NCI-H524 treated with DMSO at 0.1 percent for 48 hours (cell line): ENCODE measurements at regions not wholly inside any gene's neighbourhood (a gene's known extent, or its start where the extent isn't known, plus 50 kb on each side); places are given as distances from the start of the nearest gene placed in this dataset.

Source experiments
- DNase-seq: peaks from one replicate; lab custom pipeline; 2025; lab: John Stamatoyannopoulos, UW

DNA sequence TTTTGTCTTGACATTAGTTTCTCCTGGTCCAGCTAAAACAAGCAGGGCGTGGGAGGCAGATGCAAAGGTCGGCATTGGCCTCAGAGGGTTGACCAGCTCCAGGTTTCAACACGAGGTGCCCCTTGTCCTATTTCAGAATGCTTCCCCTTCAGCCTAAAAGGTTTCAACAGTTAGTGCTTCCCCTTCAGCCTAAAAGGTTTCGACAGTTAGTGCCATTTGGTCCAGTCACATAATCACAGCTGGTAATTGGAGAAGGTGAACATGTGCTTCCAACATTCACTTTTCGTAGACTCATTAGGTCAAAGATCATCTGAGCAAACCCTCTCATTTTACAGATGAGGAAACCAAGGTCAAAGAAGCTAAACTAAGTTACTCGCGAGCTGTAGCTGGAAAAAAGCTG lies 270.3 kb upstream of the MAP3K1 start:
- DNase-seq = no peak

GRCh38 chr5:56543441-56544388 lies 271.6 kb upstream of the MAP3K1 start:
- no peak for DNase-seq

- DNase-seq = no peak
Observed at GRCh38 chr5:56540266-56540665, 275.1 kb upstream of the MAP3K1 start.

DNA sequence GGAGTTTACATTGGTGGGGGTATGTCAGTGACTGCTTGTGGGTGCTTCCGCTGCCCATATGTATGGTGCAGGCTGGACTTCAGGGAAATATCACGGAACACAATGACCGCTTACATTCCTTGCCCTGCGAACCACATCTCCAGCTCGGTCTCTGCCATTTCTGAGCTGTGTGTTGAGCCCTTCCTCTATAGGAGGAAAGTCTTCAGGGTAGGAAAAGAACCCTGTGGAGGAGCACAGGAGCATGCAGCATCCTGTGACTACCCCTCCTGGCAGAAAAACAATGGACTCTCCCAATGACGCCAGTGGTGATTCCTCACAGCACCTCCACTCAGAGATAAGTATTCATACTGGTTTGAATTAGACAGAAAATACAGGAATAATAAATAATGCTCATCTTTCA lies 276.8 kb upstream of the MAP3K1 start:
- DNase-seq = no peak

DNA sequence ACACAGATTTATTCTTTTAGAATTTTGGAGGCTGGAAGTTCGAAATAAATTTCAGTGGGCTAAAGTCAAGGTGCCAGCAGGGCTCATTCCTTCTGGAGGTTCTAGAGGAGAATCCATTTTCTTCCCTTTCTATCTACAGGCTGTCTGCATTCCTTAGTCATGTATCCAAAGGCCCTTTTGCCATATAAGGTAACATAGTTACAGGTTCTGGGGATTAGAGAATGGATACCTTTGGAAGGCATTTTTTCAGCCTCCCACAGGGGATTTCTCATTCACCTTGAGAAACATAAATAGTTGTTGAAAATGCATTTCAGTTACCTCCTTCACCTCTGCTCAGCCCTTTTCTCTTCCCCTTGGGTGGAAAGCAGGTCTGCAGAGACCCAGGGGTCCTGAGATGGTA lies 280.0 kb upstream of the MAP3K1 start:
- DNase-seq = no peak

GRCh38 chr5:56534102-56534829 lies 281.1 kb upstream of the MAP3K1 start:
- DNase-seq = no peak

DNA sequence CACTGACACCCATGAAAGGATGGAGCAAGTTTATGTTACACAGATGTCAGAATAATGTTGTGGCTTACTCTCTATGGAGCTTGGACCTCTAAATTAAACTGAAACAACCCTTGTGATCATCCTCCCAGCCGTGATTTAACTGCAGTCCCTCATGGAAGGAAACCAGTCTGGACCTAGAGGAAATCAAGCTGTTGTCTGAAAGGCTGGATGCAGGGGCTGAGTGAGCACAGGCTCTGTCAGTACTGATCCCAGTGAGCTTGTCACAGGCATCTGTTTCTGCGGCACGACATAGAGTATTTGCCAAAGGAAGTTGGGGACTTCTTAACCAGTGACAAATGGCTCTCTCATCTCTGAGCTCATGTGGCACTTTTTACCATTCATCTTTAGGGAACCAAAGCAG lies 282.9 kb upstream of the MAP3K1 start:
- no peak for DNase-seq

- DNase-seq = no peak
Observed at GRCh38 chr5:56530626-56531138, 284.7 kb upstream of the MAP3K1 start.

DNA sequence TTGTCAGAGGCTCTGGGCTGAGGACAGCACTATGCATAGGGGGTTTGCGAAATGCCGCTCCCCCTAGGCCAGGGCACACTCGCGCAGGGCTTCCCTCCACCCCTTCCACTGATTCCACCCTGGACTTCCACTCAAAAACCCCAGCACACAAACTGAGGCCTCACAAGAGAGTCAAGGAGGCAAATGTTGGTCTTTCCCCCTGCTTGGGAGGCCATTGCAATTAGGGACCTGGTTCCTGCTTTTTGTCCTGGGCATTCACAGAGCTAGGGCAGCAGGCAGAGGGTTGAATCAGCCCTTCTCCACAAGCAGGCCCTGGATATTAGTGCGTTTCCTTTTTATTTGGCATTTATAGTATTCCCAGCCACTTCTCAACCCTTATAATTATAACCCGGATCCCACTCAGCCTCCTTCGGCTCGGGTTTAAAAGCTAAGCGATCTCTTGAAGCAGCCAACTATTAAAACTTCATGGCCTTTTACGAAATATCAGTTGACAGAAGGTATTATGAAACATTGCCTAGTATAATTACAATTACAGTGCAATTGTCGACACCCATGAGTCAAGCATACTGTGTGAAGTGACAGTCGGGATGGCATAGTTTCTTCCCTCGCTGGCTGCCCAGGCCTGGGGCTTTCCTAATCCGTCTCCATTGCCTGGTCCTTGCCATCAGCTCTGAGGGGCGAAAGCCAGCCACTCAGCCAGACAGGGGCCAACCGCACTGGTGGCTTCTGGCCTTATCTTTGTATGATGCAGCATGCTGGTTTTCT lies 285.5 kb upstream of the MAP3K1 start:
- no peak for DNase-seq

DNA sequence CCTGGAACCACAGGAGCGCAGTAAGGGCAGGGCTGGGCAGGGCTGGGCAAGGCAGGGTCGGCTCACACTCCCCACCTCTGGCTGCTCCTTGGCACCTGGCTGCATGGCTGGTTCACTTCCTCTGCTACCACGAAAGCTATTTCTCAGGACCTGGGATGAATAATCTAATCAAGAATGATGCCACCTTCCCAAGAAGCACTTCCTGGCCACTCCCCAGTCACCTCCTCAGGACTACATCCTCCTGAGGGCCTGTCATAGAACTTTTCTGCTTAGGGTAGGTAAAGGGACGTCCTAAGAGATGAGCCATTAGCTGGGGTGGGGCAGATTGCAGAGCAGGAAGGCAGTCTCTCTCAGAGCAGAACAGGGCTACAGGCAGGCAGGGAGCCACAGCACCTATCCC lies 288.2 kb upstream of the MAP3K1 start:
- DNase-seq = no peak

DNA sequence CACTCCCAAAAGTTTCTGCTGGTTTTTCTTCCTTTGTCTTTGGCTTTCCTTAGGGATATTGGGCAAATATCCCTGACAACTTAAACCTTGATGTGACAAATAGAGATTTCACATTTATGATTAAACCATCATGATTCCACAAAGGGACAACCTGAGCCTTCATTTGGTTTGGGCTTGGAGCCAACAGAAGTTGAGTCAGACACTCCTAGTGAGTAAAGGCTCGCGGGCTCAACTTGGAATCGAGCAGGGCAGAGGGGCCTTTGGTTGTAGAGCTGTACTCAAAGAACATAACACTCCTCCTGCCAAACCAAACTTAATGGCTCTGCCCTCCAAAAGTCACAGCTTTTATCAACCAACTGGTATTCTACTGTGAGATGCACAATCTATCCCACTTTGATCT lies 290.2 kb upstream of the MAP3K1 start:
- no peak for DNase-seq

GRCh38 chr5:56523790-56524575 lies 290.9 kb upstream of the ANKRD55 start:
- DNase-seq = no peak

- no peak for DNase-seq
Observed at GRCh38 chr5:56522960-56523359, 289.8 kb upstream of the ANKRD55 start.

GRCh38 chr5:56522169-56522568 lies 289.0 kb upstream of the ANKRD55 start:
- no peak for DNase-seq

DNA sequence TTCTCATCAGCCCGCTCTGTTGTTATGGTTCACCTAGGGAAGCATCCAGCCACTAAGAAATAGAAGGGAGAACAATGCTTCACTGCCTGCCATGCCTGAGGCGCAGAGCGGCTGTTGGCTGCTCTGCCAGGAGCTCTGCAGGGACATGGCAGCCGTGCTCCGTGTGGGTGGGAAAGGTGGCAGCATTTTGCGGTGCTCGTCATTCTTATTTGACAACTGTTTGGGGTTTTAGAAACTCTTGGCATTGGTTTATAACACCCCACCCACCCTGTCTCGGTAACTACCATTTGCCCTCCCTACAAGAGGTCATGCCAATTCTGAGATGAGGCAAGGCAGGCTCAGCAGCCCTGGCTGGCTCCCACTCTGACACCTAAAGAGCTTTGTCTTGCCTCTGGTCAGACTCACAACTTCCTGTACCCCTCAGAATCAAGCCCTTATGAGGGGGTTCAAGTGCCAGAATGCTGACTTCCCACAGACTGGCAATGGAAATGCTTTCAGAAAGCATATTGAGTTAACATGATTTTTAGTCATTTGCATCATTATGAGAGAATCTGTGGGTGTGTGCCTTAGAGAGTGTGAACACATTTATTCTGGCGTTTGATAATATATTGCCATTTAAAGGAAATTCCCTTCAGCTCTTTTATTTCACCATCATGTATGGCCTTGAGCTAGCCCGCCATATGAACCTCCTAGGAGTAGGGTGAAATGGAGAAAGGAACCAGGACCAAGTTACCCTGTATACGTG lies 288.0 kb upstream of the ANKRD55 start:
- no peak for DNase-seq

DNA sequence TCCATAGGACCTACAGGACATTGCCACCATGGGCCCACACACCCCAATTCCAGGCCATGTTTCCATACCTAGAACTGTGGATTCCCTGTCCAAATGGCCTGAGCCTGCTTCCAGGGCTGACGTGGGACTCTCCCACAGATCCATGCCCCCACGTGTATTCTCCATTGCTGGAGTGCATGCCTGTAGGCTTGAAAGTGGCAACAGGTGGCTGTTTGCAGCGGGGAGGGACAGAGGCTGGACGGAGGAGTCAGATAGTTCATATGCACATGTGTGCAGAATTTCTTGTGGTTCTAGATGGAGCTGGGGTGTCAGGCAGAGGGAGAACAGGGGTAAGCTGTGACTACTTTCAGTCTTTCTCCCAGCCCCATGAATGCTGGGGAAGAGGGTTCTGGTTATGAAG lies 285.7 kb upstream of the ANKRD55 start:
- no peak for DNase-seq

DNA sequence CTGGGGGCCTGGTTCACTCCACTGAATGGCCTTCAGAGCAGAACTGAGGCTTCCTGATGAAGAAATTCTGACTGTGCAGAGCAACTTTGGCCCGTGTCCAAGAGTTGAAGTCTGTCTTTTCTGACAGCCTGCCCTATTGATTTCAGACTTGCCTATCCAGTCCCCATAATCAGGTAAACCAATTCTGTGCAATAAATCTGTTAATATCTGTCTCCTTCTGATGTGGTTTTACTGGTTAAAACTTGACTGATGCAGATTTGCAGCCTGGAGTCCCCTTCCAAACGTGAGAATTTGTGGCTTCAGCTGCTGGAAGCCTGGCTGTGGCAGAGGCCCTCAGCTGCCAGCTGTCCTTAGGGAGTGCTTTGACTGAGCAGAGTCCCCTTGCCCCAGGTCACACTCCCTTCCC lies 283.9 kb upstream of the ANKRD55 start:
- DNase-seq = no peak

DNA sequence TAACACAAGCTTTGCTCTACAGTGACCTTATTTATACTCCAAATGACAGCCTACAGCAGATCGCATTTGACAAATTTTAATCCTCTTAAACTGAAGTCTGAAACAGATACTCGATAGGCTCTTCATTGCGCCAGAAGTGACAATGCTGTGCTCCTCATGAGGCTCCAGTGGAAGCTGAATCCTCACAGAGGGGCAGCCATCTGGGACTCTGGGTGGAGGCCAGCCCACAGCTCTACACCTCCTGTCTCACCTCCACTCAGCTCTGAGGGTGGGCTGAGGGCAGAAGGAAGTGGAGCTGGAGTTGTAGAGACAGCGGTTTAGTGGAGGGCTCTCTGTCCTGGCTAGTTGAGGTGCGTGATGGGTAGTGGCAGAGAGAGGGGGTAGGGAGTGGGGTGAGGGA lies 283.3 kb upstream of the ANKRD55 start:
- peak; percentile 87 for DNase-seq

GRCh38 chr5:56516035-56516434 lies 282.9 kb upstream of the ANKRD55 start:
- DNase-seq = no peak

DNA sequence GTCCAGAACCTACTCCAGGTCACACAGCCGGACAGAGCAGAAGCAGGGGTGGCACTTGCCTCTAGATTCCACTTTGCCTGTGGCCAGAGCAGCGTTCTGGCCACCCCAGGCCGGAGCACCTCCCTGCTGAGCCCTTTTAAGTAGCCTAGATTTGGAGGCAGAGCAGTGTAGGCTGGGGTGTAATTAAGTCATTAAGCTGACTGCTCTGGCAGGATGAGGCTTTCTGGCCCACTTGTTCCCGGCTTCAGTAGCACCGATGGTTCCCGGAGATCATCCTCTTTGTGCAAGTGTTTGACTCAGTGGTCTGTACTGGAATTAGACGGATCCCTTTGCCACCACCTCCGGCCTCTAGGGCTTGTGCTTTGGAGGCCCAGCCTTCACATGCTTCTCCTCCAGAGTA lies 281.9 kb upstream of the ANKRD55 start:
- peak; percentile 42 for DNase-seq

DNA sequence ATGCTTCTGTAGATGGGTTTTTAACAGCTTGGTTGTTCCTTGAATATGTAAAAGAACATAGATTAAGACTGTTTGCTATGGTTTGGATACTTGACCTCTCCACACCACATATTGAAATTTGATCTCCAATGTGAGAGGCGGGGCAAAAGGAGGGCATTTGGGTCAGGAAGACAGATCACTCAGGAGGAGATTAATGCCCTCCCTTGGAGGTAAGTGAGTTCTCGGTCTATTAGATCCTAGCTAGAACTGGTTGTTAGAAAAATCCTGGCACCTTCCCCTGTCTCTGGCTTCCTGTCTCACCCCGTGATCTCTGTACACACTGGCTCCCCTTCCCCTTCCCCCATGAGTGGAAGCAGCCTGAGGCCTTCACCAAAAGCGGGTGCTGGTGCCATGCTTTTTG lies 281.1 kb upstream of the ANKRD55 start:
- DNase-seq = no peak
